22Rv1 (cell line): ENCODE measurements at regions not wholly inside any gene's neighbourhood (a gene's known extent, or its start where the extent isn't known, plus 50 kb on each side); places are given as distances from the start of the nearest gene placed in this dataset.

ENCODE experiments used
- CTCF ChIP-seq: fragments of 450-650 bp; IDR thresholded peaks from 2 replicates; pipeline ENCODE4 v1.5.1; 2017; ENCODE audit warnings: mild to moderate bottlenecking
- ZFX ChIP-seq: fragments of 450-650 bp; IDR thresholded peaks from 2 replicates; pipeline ENCODE4 v1.6.1; 2017; ENCODE audit warnings: antibody characterized with exemption, borderline replicate concordance

- TF ChIP-seq CTCF: no peak
- TF ChIP-seq ZFX: no peak
These were observed 448.2 kb downstream of the SEMA3D start for GRCh38 chr7:84738583-84739150.
